A673 (cell line): ENCODE measurements at regions not wholly inside any gene's neighbourhood (a gene's known extent, or its start where the extent isn't known, plus 50 kb on each side); places are given as distances from the start of the nearest gene placed in this dataset.

Experiments used
- CTCF ChIP-seq: fragments of 300-800, 200-600 bp; sonication (generic); conservative IDR thresholded peaks from 2 replicates; pipeline ENCODE4 v1.5.1; 2017; ENCODE audit warnings: low read depth, mild to moderate bottlenecking, antibody characterized with exemption, low read length, moderate library complexity, mixed read lengths
- EZH2 ChIP-seq: fragments of 200-600 bp; sonication (generic); IDR thresholded peaks from 2 replicates; pipeline ENCODE4 v1.6.1; 2017; ENCODE audit warnings: borderline replicate concordance, low read depth, mild to moderate bottlenecking, mixed read lengths, antibody characterized with exemption, low read length; ENCODE audit not compliant: poor library complexity, severe bottlenecking

DNA sequence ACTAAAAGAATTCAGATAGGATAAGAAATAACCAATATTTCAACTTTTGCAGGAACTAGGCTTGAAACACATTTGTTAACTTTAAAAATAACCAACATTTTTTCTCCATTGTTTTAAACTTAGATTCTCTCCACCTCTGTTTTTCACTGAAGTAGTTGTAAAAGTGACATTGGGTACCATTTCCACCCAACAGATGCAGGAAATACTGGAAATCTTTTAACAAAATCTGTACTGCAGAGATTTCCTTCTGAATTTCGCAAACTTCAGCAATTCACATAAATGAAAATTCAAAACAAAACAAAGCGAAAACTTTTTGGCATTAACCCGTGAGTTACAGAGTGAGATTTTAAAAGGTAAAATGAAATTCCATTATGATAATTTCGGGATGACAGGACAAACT is 731.7 kb downstream of the RFPL4B start:
- TF ChIP-seq CTCF = no peak
- TF ChIP-seq EZH2 = no peak
